ENCODE measurements at regions not wholly inside any gene's neighbourhood (a gene's known extent, or its start where the extent isn't known, plus 50 kb on each side); places are given as distances from the start of the nearest gene placed in this dataset.

- WGBS: 94% methylated on average over 1 of the region's 1 CpG
Measured at GRCh38 chr1:96313216-96313615, 408.4 kb upstream of the PTBP2 start.

DNA sequence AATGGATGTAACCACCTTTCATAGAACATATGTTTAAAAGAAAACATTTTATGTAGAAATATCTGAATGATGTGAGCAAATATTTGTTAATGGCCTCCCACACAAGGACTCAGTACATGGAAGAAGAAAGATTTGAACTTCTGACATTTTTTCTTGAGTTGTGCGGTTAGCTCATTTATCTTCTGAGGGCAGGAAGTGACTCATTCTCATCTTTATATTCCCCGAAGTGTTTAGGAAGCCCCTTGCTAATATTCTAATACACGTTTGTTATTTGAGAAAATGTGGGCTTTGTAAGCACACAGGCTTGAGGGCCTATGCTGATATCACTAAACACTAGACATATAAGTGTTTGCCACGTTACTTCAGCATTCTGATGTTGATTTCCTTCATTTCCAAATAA lies 392.5 kb upstream of the PTBP2 start:
- Histone ChIP-seq H3K4me1 (no peaks in the 10 kb centered on the region), H3K27me3 (no peaks in the 10 kb centered on the region), H3K9me3 (no peaks in the 10 kb centered on the region), H3K36me3 (no peaks in the 10 kb centered on the region), H3K27ac (replicated peaks in 1 of 4) (no peak overlapping the region), H3K4me3 (no peak overlapping the region)
- no peak for TF ChIP-seq POLR2AphosphoS5 (IDR thresholded peaks at IDR 0.05)
- TF ChIP-seq POLR2A (IDR thresholded peaks at IDR 0.05; ENCODE audit: low read depth): no peak
- no peak for TF ChIP-seq EP300 (IDR thresholded peaks at IDR 0.05)
- TF ChIP-seq, protein P1, sequence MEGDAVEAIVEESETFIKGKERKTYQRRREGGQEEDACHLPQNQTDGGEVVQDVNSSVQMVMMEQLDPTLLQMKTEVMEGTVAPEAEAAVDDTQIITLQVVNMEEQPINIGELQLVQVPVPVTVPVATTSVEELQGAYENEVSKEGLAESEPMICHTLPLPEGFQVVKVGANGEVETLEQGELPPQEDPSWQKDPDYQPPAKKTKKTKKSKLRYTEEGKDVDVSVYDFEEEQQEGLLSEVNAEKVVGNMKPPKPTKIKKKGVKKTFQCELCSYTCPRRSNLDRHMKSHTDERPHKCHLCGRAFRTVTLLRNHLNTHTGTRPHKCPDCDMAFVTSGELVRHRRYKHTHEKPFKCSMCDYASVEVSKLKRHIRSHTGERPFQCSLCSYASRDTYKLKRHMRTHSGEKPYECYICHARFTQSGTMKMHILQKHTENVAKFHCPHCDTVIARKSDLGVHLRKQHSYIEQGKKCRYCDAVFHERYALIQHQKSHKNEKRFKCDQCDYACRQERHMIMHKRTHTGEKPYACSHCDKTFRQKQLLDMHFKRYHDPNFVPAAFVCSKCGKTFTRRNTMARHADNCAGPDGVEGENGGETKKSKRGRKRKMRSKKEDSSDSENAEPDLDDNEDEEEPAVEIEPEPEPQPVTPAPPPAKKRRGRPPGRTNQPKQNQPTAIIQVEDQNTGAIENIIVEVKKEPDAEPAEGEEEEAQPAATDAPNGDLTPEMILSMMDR (IDR thresholded peaks at IDR 0.05): no peak
- intact Hi-C loops (cut with DNase I): no loop called here
- 67% methylated on average over 4 of the region's 4 CpGs for WGBS
- DNase-seq (ENCODE audit: extremely low spot score): no peak

More at GRCh38 chr1:96313216-96313615, 408.4 kb upstream of the PTBP2 start:
- TF ChIP-seq POLR2A (IDR thresholded peaks at IDR 0.05; ENCODE audit: low read depth) (no peak), POLR2AphosphoS5 (IDR thresholded peaks at IDR 0.05) (no peak), EP300 (IDR thresholded peaks at IDR 0.05) (no peak)
- TF ChIP-seq, protein P1 (IDR thresholded peaks at IDR 0.05): no peak
- no peak for DNase-seq (ENCODE audit: extremely low spot score)
- Histone ChIP-seq H3K27ac (replicated peaks in 1 of 4) (no peak overlapping the region), H3K4me1 (no peaks in the 10 kb centered on the region), H3K4me3 (no peak overlapping the region), H3K27me3 (no peaks in the 10 kb centered on the region), H3K9me3 (no peaks in the 10 kb centered on the region), H3K36me3 (no peaks in the 10 kb centered on the region)
- intact Hi-C loops (cut with DNase I): no loop called here

DNA sequence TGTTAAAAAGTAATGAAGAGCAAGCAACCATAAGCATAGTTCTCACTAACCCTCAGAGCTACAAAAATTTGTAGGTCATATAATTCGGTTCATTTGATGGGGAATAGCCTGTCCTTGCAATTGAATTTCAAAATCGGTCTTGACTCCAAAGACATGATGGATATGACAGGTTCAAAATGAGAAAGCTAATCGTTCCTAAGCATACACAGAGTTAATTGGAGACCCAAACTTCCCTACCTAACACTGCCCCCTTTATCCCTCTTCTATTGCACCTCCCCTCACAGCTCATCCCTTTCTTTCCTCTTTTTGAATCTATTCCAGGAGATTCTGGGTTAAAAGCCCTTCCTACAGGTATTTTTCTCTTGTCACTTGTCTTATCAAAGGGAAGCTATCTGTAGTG lies 390.0 kb upstream of the PTBP2 start:
- Histone ChIP-seq H3K36me3 (no peaks in the 10 kb centered on the region), H3K4me3 (no peak overlapping the region), H3K27ac (replicated peaks in 1 of 4) (no peak overlapping the region), H3K9me3 (no peaks in the 10 kb centered on the region), H3K27me3 (no peaks in the 10 kb centered on the region), H3K4me1 (no peaks in the 10 kb centered on the region)
- no peak for DNase-seq (ENCODE audit: extremely low spot score)
- TF ChIP-seq POLR2A (IDR thresholded peaks at IDR 0.05; ENCODE audit: low read depth): no peak
- intact Hi-C loops (cut with DNase I): no loop called here
- 91% methylated on average over 3 of the region's 3 CpGs for WGBS

DNA sequence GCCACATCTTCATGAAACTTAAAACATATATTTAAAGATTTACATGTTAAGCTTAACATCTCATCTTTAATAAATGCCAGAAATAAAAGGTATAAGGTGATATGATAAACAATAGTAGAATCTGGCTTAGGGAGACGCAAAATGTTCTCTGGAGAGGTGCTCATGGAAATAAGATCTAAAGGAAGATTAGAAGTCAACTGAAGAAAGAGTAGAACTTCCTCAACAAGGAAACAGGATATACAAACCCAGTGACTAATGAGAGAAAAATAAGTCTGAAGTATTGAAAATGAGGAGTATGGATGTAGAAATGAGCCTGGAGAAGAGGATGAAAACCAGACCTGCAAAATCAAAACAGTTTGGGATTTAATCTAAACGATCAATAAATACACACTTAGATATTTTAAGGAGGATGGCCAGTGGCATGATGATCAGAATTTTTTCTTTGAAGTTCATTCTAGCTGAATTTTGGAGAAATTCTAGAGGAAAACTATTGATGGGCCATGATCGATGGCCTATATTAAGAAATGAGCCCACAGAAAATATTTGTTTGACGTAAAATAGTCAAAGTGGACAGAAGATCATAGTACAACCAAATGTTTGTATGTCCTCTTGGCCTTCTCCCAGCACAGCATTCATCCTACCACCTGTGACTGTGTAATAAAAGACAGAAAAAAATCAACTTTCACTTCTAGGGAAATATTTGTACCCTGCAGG lies 387.9 kb upstream of the PTBP2 start:
- Histone ChIP-seq H3K4me1 (no peaks in the 10 kb centered on the region), H3K9me3 (no peaks in the 10 kb centered on the region), H3K27ac (replicated peaks in 1 of 4) (no peak overlapping the region), H3K27me3 (no peaks in the 10 kb centered on the region), H3K36me3 (no peaks in the 10 kb centered on the region), H3K4me3 (no peak overlapping the region)
- no peak for TF ChIP-seq POLR2AphosphoS5 (IDR thresholded peaks at IDR 0.05)
- TF ChIP-seq, protein P1 (IDR thresholded peaks at IDR 0.05): no peak
- no peak for TF ChIP-seq POLR2A (IDR thresholded peaks at IDR 0.05; ENCODE audit: low read depth)
- TF ChIP-seq EP300 (IDR thresholded peaks at IDR 0.05): no peak
- WGBS: 57% methylated on average over 4 of the region's 4 CpGs
- intact Hi-C loops (cut with DNase I): no loop called here
- no peak for DNase-seq (ENCODE audit: extremely low spot score)

- intact Hi-C loops (cut with DNase I): no loop called here
- Histone ChIP-seq H3K27me3 (no peaks in the 10 kb centered on the region), H3K36me3 (no peaks in the 10 kb centered on the region), H3K9me3 (no peaks in the 10 kb centered on the region), H3K27ac (replicated peaks in 1 of 4) (no peak overlapping the region), H3K4me3 (no peak overlapping the region), H3K4me1 (no peaks in the 10 kb centered on the region)
- 96% methylated on average over 4 of the region's 4 CpGs for WGBS
- no peak for TF ChIP-seq POLR2A (IDR thresholded peaks at IDR 0.05; ENCODE audit: low read depth)
- no peak for TF ChIP-seq EP300 (IDR thresholded peaks at IDR 0.05)
- no peak for DNase-seq (ENCODE audit: extremely low spot score)
Measured at GRCh38 chr1:96334236-96334557, 387.4 kb upstream of the PTBP2 start.

GRCh38 chr1:96338622-96339021 lies 383.0 kb upstream of the PTBP2 start:
- no peaks in the 10 kb centered on the region for H3K9me3 ChIP-seq
- no peaks in the 10 kb centered on the region for H3K27me3 ChIP-seq
- intact Hi-C loops (cut with DNase I): no loop called here
- no peak overlapping the region for H3K27ac ChIP-seq (replicated peaks in 1 of 4)
- no peaks in the 10 kb centered on the region for H3K4me1 ChIP-seq
- H3K36me3 ChIP-seq: no peaks in the 10 kb centered on the region
- DNase-seq (ENCODE audit: extremely low spot score): no peak
- WGBS: 87% methylated on average over 2 of the region's 2 CpGs
- H3K4me3 ChIP-seq: no peak overlapping the region
- TF ChIP-seq POLR2A (IDR thresholded peaks at IDR 0.05; ENCODE audit: low read depth) (no peak), POLR2AphosphoS5 (IDR thresholded peaks at IDR 0.05) (no peak), EP300 (IDR thresholded peaks at IDR 0.05) (no peak)
- TF ChIP-seq, protein P1 (IDR thresholded peaks at IDR 0.05): no peak
